ENCODE measurements at regions not wholly inside any gene's neighbourhood (a gene's known extent, or its start where the extent isn't known, plus 50 kb on each side); places are given as distances from the start of the nearest gene placed in this dataset.

DNA sequence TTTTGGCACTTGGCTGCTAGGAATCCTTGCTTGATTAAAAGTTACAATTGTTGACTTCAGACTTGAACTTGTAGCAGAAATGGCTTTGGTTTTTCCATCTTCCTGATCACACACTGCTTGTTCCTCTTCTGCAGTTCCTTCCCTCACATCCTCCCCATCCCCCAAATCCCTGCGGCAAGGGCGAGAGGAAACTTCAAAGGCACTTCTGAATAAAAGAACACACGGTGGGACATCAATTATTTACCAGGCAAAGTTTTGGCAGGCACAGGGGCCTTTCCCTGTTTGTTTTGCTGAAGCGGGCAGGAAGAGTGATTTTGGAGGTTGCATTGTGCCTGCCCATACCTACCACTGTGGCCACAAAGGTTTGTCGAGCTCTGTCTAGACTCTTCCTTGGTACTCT lies 260.9 kb downstream of the KIF4B start:
- no peak for TF ChIP-seq CTCF (IDR thresholded peaks at IDR 0.05; ENCODE audit: borderline replicate concordance, extremely low read depth, low read length, poor library complexity, severe bottlenecking)
- no peak for TF ChIP-seq EZH2 (IDR thresholded peaks at IDR 0.05; ENCODE audit: borderline replicate concordance, low read depth, low read length, severe bottlenecking)

All from DND-41 (cell line).